IPS DF 6.9 (cell line): ENCODE measurements at regions not wholly inside any gene's neighbourhood (a gene's known extent, or its start where the extent isn't known, plus 50 kb on each side); places are given as distances from the start of the nearest gene placed in this dataset.

Source experiments
- DNase-seq: peaks from one replicate; pipeline ENCODE4 v3.0.0-alpha.2; 2013; ENCODE audit warnings: low read depth, low spot score
- H3K27ac ChIP-seq: one replicate; pipeline ENCODE4 v1.5.1; 2013; ENCODE audit warnings: low read length, control low read depth
- H3K27me3 ChIP-seq: 2 replicates; pipeline ENCODE4 v1.6.1; 2013; ENCODE audit warnings: mild to moderate bottlenecking, low read length; ENCODE audit not compliant: control insufficient read depth, insufficient read depth
- H3K36me3 ChIP-seq: 2 replicates; pipeline ENCODE4 v1.6.1; 2013; ENCODE audit warnings: low read length; ENCODE audit not compliant: control insufficient read depth, insufficient read depth
- H3K4me1 ChIP-seq: 2 replicates; pipeline ENCODE4 v1.6.1; 2013; ENCODE audit warnings: low read length; ENCODE audit not compliant: control insufficient read depth, insufficient read depth
- H3K4me3 ChIP-seq: 2 replicates; pipeline ENCODE4 v1.5.1; 2013; ENCODE audit warnings: mild to moderate bottlenecking, low read length
- H3K9me3 ChIP-seq: 2 replicates; pipeline ENCODE4 v1.6.1; 2013; ENCODE audit warnings: low read length, inconsistent platforms; ENCODE audit not compliant: control insufficient read depth, insufficient read depth
- WGBS: extraction: QIAGEN DNeasy Blood & Tissue Kit; methylation state at CpG from one replicate; pipeline ENCODE4 v1.1.7; 2013; ENCODE audit warnings: mixed read lengths, missing lambda C conversion rate; ENCODE audit not compliant: insufficient read length, insufficient coverage; 5-methylcytosine and 5-hydroxymethylcytosine counted together

DNA sequence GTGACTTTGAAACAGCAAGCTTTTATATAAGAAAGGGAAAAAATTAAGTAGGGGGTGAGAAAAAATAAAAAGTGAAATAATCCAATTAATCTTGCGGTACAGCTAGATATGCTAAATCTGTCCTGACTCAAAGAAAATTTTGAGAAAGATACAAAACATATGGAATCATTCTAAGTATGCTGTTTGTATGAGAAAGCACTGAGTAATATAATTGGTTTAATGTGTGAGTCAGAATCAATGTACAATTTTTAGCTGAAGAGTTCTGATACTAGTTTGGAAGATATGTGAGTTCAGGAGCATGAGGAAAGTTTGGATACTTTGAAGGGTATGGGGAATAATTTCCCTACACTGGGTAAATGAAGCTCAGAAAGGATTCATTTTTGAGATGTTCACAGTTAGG is 190.9 kb upstream of the RASSF8 start:
- no peak overlapping the region for H3K4me3 ChIP-seq
- DNase-seq: no peak
- H3K9me3 ChIP-seq: no peaks in the 10 kb centered on the region
- no peak overlapping the region for H3K27ac ChIP-seq
- H3K27me3 ChIP-seq: no peaks in the 10 kb centered on the region
- no CpG with 5 or more reads among the region's 1 CpG for WGBS
- no peaks in the 10 kb centered on the region for H3K4me1 ChIP-seq
- H3K36me3 ChIP-seq: no peaks in the 10 kb centered on the region

GRCh38 chr12:25768151-25768550 is 190.3 kb upstream of the RASSF8 start:
- no peaks in the 10 kb centered on the region for H3K4me1 ChIP-seq
- no peak overlapping the region for H3K4me3 ChIP-seq
- H3K27me3 ChIP-seq: no peaks in the 10 kb centered on the region
- WGBS: 100% methylated on average over 1 of the region's 2 CpGs
- no peak overlapping the region for H3K27ac ChIP-seq
- no peaks in the 10 kb centered on the region for H3K36me3 ChIP-seq
- no peak for DNase-seq
- H3K9me3 ChIP-seq: no peaks in the 10 kb centered on the region

DNA sequence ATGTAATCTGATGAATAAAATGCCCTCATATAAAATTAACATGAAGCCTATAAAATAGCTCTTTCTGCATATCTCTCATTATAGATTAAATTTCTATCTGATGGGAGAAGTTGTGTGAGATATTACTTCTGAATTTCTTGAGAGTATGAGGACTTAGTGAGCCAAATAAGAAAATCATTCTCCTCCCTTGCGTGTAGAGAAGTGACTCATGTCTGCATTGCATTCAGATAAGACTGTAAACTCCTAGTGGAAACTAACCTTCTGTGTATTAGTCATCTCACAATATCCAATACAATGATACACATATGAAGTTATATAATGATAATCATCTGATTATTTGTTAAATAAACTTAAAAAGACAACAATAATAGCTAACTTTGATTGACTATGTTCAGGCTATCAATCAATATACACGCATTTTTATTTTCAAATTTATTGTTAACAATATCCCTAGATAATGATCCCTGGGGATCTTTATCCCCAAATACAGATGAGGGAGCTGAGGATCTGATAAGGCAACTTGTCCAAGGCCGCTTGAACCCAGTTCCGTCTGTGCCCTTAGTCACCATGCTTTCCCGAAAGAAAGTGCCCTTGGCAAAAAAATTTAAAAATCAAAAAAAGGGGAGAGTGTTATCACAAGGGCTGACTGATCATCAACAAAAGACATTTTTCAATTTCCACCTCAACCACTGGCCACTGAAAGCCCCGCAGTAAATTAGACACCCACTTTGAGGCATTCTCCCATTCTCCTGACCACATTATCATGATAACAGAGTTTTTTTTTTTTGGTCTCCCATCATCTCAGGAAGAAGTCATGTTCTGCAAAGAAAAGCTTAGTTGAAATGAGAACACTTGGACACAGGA is 189.2 kb upstream of the RASSF8 start:
- Histone ChIP-seq H3K36me3 (no peaks in the 10 kb centered on the region), H3K27me3 (no peaks in the 10 kb centered on the region), H3K9me3 (no peaks in the 10 kb centered on the region), H3K4me3 (no peak overlapping the region), H3K27ac (no peak overlapping the region), H3K4me1 (no peaks in the 10 kb centered on the region)
- WGBS: no CpG with 5 or more reads among the region's 6 CpGs
- no peak for DNase-seq

DNA sequence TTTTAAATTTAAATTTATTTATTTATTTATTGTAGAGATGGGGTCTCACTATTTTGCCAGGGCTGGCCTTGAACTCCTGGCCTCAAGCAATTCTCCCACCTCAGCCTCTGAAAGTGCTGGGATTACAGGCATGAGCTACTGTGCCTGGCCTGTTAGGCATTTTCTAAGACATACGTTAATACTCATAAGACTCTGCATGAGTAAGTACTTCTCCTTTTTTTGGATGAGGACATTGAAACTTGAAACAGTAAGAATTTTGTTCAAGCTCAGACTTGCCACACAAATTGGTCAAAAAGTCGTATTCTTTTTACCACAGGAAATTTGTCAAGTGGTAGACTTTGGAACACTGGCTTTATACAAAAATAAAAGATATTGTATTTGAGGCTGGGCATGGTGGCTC is 187.4 kb upstream of the RASSF8 start:
- H3K36me3 ChIP-seq: no peaks in the 10 kb centered on the region
- no peaks in the 10 kb centered on the region for H3K27me3 ChIP-seq
- no peak for DNase-seq
- no peaks in the 10 kb centered on the region for H3K4me1 ChIP-seq
- no peak overlapping the region for H3K27ac ChIP-seq
- H3K9me3 ChIP-seq: no peaks in the 10 kb centered on the region
- no peak overlapping the region for H3K4me3 ChIP-seq
- no CpG with 5 or more reads among the region's 2 CpGs for WGBS

- Histone ChIP-seq H3K27ac (no peak overlapping the region), H3K9me3 (no peaks in the 10 kb centered on the region), H3K4me3 (no peak overlapping the region), H3K36me3 (no peaks in the 10 kb centered on the region), H3K4me1 (no peaks in the 10 kb centered on the region), H3K27me3 (no peaks in the 10 kb centered on the region)
- no peak for DNase-seq
- no CpG with 5 or more reads among the region's 4 CpGs for WGBS
These were observed 187.0 kb upstream of the RASSF8 start for GRCh38 chr12:25771476-25771875.

DNA sequence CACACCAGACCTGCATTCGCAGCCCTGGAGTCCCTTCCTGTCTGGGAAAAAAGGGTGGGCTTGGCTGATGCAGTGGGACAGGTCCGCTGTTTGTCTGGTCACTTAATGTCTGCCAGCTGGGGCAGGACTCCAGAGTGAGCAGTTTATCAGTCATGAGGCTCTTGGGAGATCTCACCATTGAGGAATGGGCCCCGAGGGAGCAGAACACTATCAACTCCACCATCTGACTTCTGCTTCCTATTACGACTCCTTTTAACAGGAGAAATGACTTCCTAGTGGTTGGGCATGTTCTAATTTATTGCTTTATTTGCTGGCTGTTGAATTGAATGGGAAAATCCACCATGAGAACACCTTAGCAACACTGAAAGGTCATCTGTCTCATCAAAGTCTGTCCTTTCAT is 182.5 kb upstream of the RASSF8 start:
- Histone ChIP-seq H3K27ac (no peak overlapping the region), H3K27me3 (no peaks in the 10 kb centered on the region), H3K4me3 (no peak overlapping the region), H3K36me3 (no peaks in the 10 kb centered on the region), H3K4me1 (no peaks in the 10 kb centered on the region), H3K9me3 (no peaks in the 10 kb centered on the region)
- no peak for DNase-seq
- no CpG with 5 or more reads among the region's 4 CpGs for WGBS

GRCh38 chr12:25780771-25781170 is 177.7 kb upstream of the RASSF8 start:
- no peak for DNase-seq
- Histone ChIP-seq H3K27me3 (no peaks in the 10 kb centered on the region), H3K27ac (no peak overlapping the region), H3K36me3 (no peaks in the 10 kb centered on the region), H3K9me3 (no peaks in the 10 kb centered on the region), H3K4me1 (no peaks in the 10 kb centered on the region), H3K4me3 (no peak overlapping the region)
- no CpG with 5 or more reads among the region's 3 CpGs for WGBS

GRCh38 chr12:25781232-25781631 is 177.2 kb upstream of the RASSF8 start:
- Histone ChIP-seq H3K27ac (no peak overlapping the region), H3K27me3 (no peaks in the 10 kb centered on the region), H3K4me1 (no peaks in the 10 kb centered on the region), H3K36me3 (no peaks in the 10 kb centered on the region), H3K4me3 (no peak overlapping the region), H3K9me3 (no peaks in the 10 kb centered on the region)
- DNase-seq: no peak
- no CpG with 5 or more reads among the region's 4 CpGs for WGBS

- no peaks in the 10 kb centered on the region for H3K36me3 ChIP-seq
- H3K4me3 ChIP-seq: no peak overlapping the region
- H3K27ac ChIP-seq: no peak overlapping the region
- H3K4me1 ChIP-seq: no peaks in the 10 kb centered on the region
- no CpG with 5 or more reads among the region's 5 CpGs for WGBS
- no peaks in the 10 kb centered on the region for H3K27me3 ChIP-seq
- H3K9me3 ChIP-seq: no peaks in the 10 kb centered on the region
- no peak for DNase-seq
These were observed 174.9 kb upstream of the RASSF8 start for GRCh38 chr12:25783566-25783965.

- no CpG with 5 or more reads among the region's 7 CpGs for WGBS
- Histone ChIP-seq H3K27ac (no peak overlapping the region), H3K4me1 (no peaks in the 10 kb centered on the region), H3K9me3 (no peaks in the 10 kb centered on the region), H3K4me3 (no peak overlapping the region), H3K36me3 (no peaks in the 10 kb centered on the region), H3K27me3 (no peaks in the 10 kb centered on the region)
- no peak for DNase-seq
These were observed 173.8 kb upstream of the RASSF8 start for GRCh38 chr12:25784669-25785068.

- no peak for DNase-seq
These were observed 173.3 kb upstream of the RASSF8 start for GRCh38 chr12:25785134-25785533.

More at GRCh38 chr12:25785134-25785533, 173.3 kb upstream of the RASSF8 start:
- no CpG with 5 or more reads among the region's 4 CpGs for WGBS
- no peak overlapping the region for H3K27ac ChIP-seq
- no peaks in the 10 kb centered on the region for H3K9me3 ChIP-seq
- H3K27me3 ChIP-seq: no peaks in the 10 kb centered on the region
- H3K4me3 ChIP-seq: no peak overlapping the region
- H3K4me1 ChIP-seq: no peaks in the 10 kb centered on the region
- H3K36me3 ChIP-seq: no peaks in the 10 kb centered on the region
